WTC11 (cell line): ENCODE measurements at regions not wholly inside any gene's neighbourhood (a gene's known extent, or its start where the extent isn't known, plus 50 kb on each side); places are given as distances from the start of the nearest gene placed in this dataset.

Experiments used
- ATAC-seq: fragments of 200-7000 bp; cut with Tn5 transposase; 2 replicates; pipeline ENCODE4 v1.10.0; 2021; ENCODE audit warnings: mild to moderate bottlenecking, moderate library complexity
- CTCF ChIA-PET: fragments of 300-600 bp; sonication (Branson Sonifier 250); formaldehyde crosslinking; loops from one replicate; lab custom pipeline; 2021; ENCODE audit warnings: antibody characterized with exemption; lab: Charles Lee
- POLR2A ChIA-PET: fragments of 350-600 bp; sonication (Branson Sonifier 250); formaldehyde crosslinking; loops from one replicate; lab custom pipeline; 2021; ENCODE audit warnings: antibody characterized with exemption; lab: Charles Lee
- DNase-seq: peaks from one replicate; pipeline ENCODE4 v3.0.0; 2021; ENCODE audit warnings: low spot score
- H3K27ac Mint-ChIP-seq: 2 replicates; pipeline ENCODE4 v1.8.0; 2021; ENCODE audit warnings: mixed read lengths
- H3K27me3 Mint-ChIP-seq: 2 replicates; pipeline ENCODE4 v1.8.0; 2021; ENCODE audit warnings: low read depth, mild to moderate bottlenecking, moderate library complexity, mixed read lengths
- H3K36me3 Mint-ChIP-seq: 2 replicates; pipeline ENCODE4 v1.8.0; 2021; ENCODE audit warnings: mixed read lengths
- H3K4me1 Mint-ChIP-seq: 2 replicates; pipeline ENCODE4 v1.8.0; 2022; ENCODE audit warnings: mixed read lengths
- H3K4me3 Mint-ChIP-seq: 2 replicates; pipeline ENCODE4 v1.8.0; 2021; ENCODE audit warnings: mild to moderate bottlenecking, moderate library complexity, mixed read lengths
- H3K9me3 Mint-ChIP-seq: 2 replicates; pipeline ENCODE4 v1.8.0; 2021; ENCODE audit warnings: mixed read lengths
- ATF3 ChIP-seq: sonication (generic); formaldehyde crosslinking; conservative IDR thresholded peaks from 2 replicates; pipeline ENCODE4 v1.8.1; 2022; ENCODE audit warnings: mild to moderate bottlenecking, missing genetic modification reagents
- ATF6 ChIP-seq: sonication (generic); formaldehyde crosslinking; IDR thresholded peaks from 2 replicates; pipeline ENCODE4 v1.8.1; 2023; ENCODE audit warnings: mild to moderate bottlenecking, missing genetic modification reagents
- CBFB ChIP-seq: sonication (generic); formaldehyde crosslinking; IDR thresholded peaks from 2 replicates; pipeline ENCODE4 v1.8.1; 2022; ENCODE audit warnings: mild to moderate bottlenecking, low read depth, missing genetic modification reagents
- CDX4 ChIP-seq: fragments of 250-450 bp; sonication (Bioruptor Pico); IDR thresholded peaks from 2 replicates; pipeline ENCODE4 v1.9.0; 2021; ENCODE audit warnings: moderate library complexity, mild to moderate bottlenecking, inconsistent platforms, borderline replicate concordance
- CTCF ChIP-seq: fragments of 200-600 bp; IDR thresholded peaks from 2 replicates; pipeline ENCODE4 v1.8.0; 2022; ENCODE audit warnings: antibody characterized with exemption
- ESRRA ChIP-seq: sonication (generic); formaldehyde crosslinking; IDR thresholded peaks from 2 replicates; pipeline ENCODE4 v1.8.1; 2022; ENCODE audit warnings: mild to moderate bottlenecking, missing genetic modification reagents, borderline replicate concordance
- ETV6 ChIP-seq: sonication (generic); formaldehyde crosslinking; IDR thresholded peaks from 2 replicates; pipeline ENCODE4 v1.8.1; 2022; ENCODE audit warnings: mild to moderate bottlenecking, missing genetic modification reagents
- GRHL2 ChIP-seq: fragments of 250-450 bp; sonication (Bioruptor Pico); IDR thresholded peaks from 2 replicates; pipeline ENCODE4 v1.8.0; 2022; ENCODE audit warnings: mild to moderate bottlenecking, moderate library complexity; ENCODE audit not compliant: insufficient replicate concordance, severe bottlenecking
- HMGXB4 ChIP-seq: sonication (generic); formaldehyde crosslinking; IDR thresholded peaks from 2 replicates; pipeline ENCODE4 v1.8.1; 2023; ENCODE audit warnings: mild to moderate bottlenecking, moderate library complexity, missing genetic modification reagents
- KAT7 ChIP-seq: sonication (generic); formaldehyde crosslinking; IDR thresholded peaks from 2 replicates; pipeline ENCODE4 v1.8.1; 2023; ENCODE audit warnings: missing genetic modification reagents, mild to moderate bottlenecking, borderline replicate concordance
- NFATC4 ChIP-seq: fragments of 250-450 bp; sonication (Bioruptor Pico); IDR thresholded peaks from 2 replicates; pipeline ENCODE4 v1.9.0; 2021; ENCODE audit warnings: mild to moderate bottlenecking
- NR1H2 ChIP-seq: sonication (generic); formaldehyde crosslinking; IDR thresholded peaks from 2 replicates; pipeline ENCODE4 v1.9.0; 2021; ENCODE audit warnings: mild to moderate bottlenecking, moderate library complexity, missing genetic modification reagents
- USF1 ChIP-seq: sonication (generic); formaldehyde crosslinking; IDR thresholded peaks from 2 replicates; pipeline ENCODE4 v1.8.0; 2022; ENCODE audit warnings: mild to moderate bottlenecking, missing genetic modification reagents
- ZNF317 ChIP-seq: sonication (generic); formaldehyde crosslinking; IDR thresholded peaks from 2 replicates; pipeline ENCODE4 v1.8.1; 2023; ENCODE audit warnings: low read depth, mild to moderate bottlenecking, moderate library complexity, missing genetic modification reagents, borderline replicate concordance
- ZNF416 ChIP-seq: fragments of 250-450 bp; sonication (Bioruptor Pico); IDR thresholded peaks from 2 replicates; pipeline ENCODE4 v1.9.0; 2021; ENCODE audit warnings: mild to moderate bottlenecking, inconsistent platforms
- ZNF423 ChIP-seq: fragments of 250-450 bp; sonication (Bioruptor Pico); IDR thresholded peaks from 2 replicates; pipeline ENCODE4 v2.1.2; 2022; ENCODE audit warnings: mild to moderate bottlenecking, moderate library complexity
- ZNF671 ChIP-seq: fragments of 250-450 bp; sonication (Bioruptor Pico); IDR thresholded peaks from 2 replicates; pipeline ENCODE4 v1.8.0; 2021; ENCODE audit warnings: mild to moderate bottlenecking
- TF ChIP-seq, protein P1 (sequence below): sonication (generic); formaldehyde crosslinking; IDR thresholded peaks from 2 replicates; pipeline ENCODE4 v1.8.0; 2022; ENCODE audit warnings: missing genetic modification reagents
- TF ChIP-seq, protein P2 (sequence below): sonication (generic); formaldehyde crosslinking; IDR thresholded peaks from 2 replicates; pipeline ENCODE4 v1.8.1; 2022; ENCODE audit warnings: mild to moderate bottlenecking, moderate library complexity, missing genetic modification reagents
- TF ChIP-seq, protein P3 (sequence below): sonication (generic); formaldehyde crosslinking; IDR thresholded peaks from 2 replicates; pipeline ENCODE4 v1.8.0; 2023; ENCODE audit warnings: missing genetic modification reagents

GRCh38 chr18:25701821-25702220 lies 349.9 kb upstream of the ZNF521 start:
- TF ChIP-seq ZNF423 (CRISPR knock-in tag) (no peak), NR1H2 (CRISPR knock-in tag) (no peak), ZNF416 (CRISPR knock-in tag) (no peak), ZNF671 (CRISPR knock-in tag) (no peak), CBFB (CRISPR knock-in tag) (no peak), CDX4 (CRISPR knock-in tag) (no peak), GRHL2 (CRISPR knock-in tag) (no peak)
- TF ChIP-seq, protein P1, sequence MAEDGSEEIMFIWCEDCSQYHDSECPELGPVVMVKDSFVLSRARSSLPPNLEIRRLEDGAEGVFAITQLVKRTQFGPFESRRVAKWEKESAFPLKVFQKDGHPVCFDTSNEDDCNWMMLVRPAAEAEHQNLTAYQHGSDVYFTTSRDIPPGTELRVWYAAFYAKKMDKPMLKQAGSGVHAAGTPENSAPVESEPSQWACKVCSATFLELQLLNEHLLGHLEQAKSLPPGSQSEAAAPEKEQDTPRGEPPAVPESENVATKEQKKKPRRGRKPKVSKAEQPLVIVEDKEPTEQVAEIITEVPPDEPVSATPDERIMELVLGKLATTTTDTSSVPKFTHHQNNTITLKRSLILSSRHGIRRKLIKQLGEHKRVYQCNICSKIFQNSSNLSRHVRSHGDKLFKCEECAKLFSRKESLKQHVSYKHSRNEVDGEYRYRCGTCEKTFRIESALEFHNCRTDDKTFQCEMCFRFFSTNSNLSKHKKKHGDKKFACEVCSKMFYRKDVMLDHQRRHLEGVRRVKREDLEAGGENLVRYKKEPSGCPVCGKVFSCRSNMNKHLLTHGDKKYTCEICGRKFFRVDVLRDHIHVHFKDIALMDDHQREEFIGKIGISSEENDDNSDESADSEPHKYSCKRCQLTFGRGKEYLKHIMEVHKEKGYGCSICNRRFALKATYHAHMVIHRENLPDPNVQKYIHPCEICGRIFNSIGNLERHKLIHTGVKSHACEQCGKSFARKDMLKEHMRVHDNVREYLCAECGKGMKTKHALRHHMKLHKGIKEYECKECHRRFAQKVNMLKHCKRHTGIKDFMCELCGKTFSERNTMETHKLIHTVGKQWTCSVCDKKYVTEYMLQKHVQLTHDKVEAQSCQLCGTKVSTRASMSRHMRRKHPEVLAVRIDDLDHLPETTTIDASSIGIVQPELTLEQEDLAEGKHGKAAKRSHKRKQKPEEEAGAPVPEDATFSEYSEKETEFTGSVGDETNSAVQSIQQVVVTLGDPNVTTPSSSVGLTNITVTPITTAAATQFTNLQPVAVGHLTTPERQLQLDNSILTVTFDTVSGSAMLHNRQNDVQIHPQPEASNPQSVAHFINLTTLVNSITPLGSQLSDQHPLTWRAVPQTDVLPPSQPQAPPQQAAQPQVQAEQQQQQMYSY (CRISPR knock-in tag) = no peak
- H3K27ac Mint-ChIP-seq = no peak overlapping the region
- CTCF ChIA-PET = no interaction called here
- no peaks in the 10 kb centered on the region for H3K36me3 Mint-ChIP-seq
- peaks cover 17% of the 10 kb centered on the region for H3K4me1 Mint-ChIP-seq
- H3K27me3 Mint-ChIP-seq = no peaks in the 10 kb centered on the region
- DNase-seq (no peak), ATAC-seq (no peak)
- POLR2A ChIA-PET = interaction anchor here (0.6 kb wide), 1 partner anchor 62 kb away, joined by 3 read pairs; no protein-coding TSS in a partner anchor
- H3K9me3 Mint-ChIP-seq = no peaks in the 10 kb centered on the region
- H3K4me3 Mint-ChIP-seq = no peak overlapping the region

GRCh38 chr18:25686960-25687500 lies 335.1 kb upstream of the ZNF521 start:
- H3K9me3 Mint-ChIP-seq = peaks cover 8% of the 10 kb centered on the region
- H3K27ac Mint-ChIP-seq = no peak overlapping the region
- DNase-seq (no peak), ATAC-seq (no peak)
- H3K4me3 Mint-ChIP-seq = no peak overlapping the region
- H3K27me3 Mint-ChIP-seq = peaks cover 7% of the 10 kb centered on the region
- no peaks in the 10 kb centered on the region for H3K36me3 Mint-ChIP-seq
- CTCF ChIA-PET = interaction anchor here (1.5 kb wide), 1 partner anchor 22 kb away, joined by 3 read pairs; no protein-coding TSS in a partner anchor
- POLR2A ChIA-PET = no interaction called here
- peaks cover 22% of the 10 kb centered on the region for H3K4me1 Mint-ChIP-seq
- no peak for TF ChIP-seq USF1
- TF ChIP-seq, protein P2, sequence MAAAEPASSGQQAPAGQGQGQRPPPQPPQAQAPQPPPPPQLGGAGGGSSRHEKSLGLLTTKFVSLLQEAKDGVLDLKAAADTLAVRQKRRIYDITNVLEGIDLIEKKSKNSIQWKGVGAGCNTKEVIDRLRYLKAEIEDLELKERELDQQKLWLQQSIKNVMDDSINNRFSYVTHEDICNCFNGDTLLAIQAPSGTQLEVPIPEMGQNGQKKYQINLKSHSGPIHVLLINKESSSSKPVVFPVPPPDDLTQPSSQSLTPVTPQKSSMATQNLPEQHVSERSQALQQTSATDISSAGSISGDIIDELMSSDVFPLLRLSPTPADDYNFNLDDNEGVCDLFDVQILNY (CRISPR knock-in tag) = no peak
- TF ChIP-seq, protein P3, sequence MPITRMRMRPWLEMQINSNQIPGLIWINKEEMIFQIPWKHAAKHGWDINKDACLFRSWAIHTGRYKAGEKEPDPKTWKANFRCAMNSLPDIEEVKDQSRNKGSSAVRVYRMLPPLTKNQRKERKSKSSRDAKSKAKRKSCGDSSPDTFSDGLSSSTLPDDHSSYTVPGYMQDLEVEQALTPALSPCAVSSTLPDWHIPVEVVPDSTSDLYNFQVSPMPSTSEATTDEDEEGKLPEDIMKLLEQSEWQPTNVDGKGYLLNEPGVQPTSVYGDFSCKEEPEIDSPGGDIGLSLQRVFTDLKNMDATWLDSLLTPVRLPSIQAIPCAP (CRISPR knock-in tag) = no peak
- no peak for TF ChIP-seq ZNF317 (CRISPR knock-in tag)
- no peak for TF ChIP-seq ETV6
- TF ChIP-seq ATF6 = no peak
- TF ChIP-seq ATF3 (CRISPR knock-in tag) = no peak
- no peak for TF ChIP-seq ESRRA (CRISPR knock-in tag)
- TF ChIP-seq ZNF671 (CRISPR knock-in tag) = no peak
- TF ChIP-seq KAT7 = no peak
- TF ChIP-seq NFATC4 (CRISPR knock-in tag) = no peak
- no peak for TF ChIP-seq CTCF
- no peak for TF ChIP-seq HMGXB4
